ENCODE measurements at regions not wholly inside any gene's neighbourhood (a gene's known extent, or its start where the extent isn't known, plus 50 kb on each side); places are given as distances from the start of the nearest gene placed in this dataset.
"Not testable (repeated sequence)": the region's sequence is repeated elsewhere in the genome, so short reads cannot be mapped to it uniquely, and the experiment has no call there.

GRCh38 chr4:100609810-100610209 lies 92.0 kb upstream of the EMCN start:
- no peak for DNase-seq

- DNase-seq: not testable (repeated sequence)
Measured at GRCh38 chr4:100608651-100609050, 90.8 kb upstream of the EMCN start.

- DNase-seq: no peak
Measured at GRCh38 chr4:100605144-100605543, 87.3 kb upstream of the EMCN start.

- no peak for DNase-seq
Measured at GRCh38 chr4:100593935-100594334, 76.1 kb upstream of the EMCN start.

GRCh38 chr4:100591161-100591876 lies 73.5 kb upstream of the EMCN start:
- DNase-seq: no peak

GRCh38 chr4:100590325-100590724 lies 72.5 kb upstream of the EMCN start:
- no peak for DNase-seq

GRCh38 chr4:100588076-100588475 lies 70.3 kb upstream of the EMCN start:
- DNase-seq: no peak

GRCh38 chr4:100582146-100582545 lies 64.3 kb upstream of the EMCN start:
- DNase-seq: no peak

- DNase-seq: no peak
Measured at GRCh38 chr4:100581337-100581736, 63.5 kb upstream of the EMCN start.

- no peak for DNase-seq
Measured at GRCh38 chr4:100576570-100576969, 58.7 kb upstream of the EMCN start.

- DNase-seq: no peak
Measured at GRCh38 chr4:100574607-100575006, 56.8 kb upstream of the EMCN start.

GRCh38 chr4:100569196-100569595 lies 51.4 kb upstream of the EMCN start:
- DNase-seq: no peak

Data from NCI-H2107 (cell line).